NCI-H2196 (cell line): ENCODE measurements at regions not wholly inside any gene's neighbourhood (a gene's known extent, or its start where the extent isn't known, plus 50 kb on each side); places are given as distances from the start of the nearest gene placed in this dataset.
"Not testable (repeated sequence)": the region's sequence is repeated elsewhere in the genome, so short reads cannot be mapped to it uniquely, and the experiment has no call there.

Experiments
- DNase-seq: peaks from one replicate; lab custom pipeline; 2025; ENCODE audit not compliant: unreplicated experiment; lab: John Stamatoyannopoulos, UW

GRCh38 chr4:187695531-187695930, 300.0 kb upstream of the ZFP42 start:
- not testable (repeated sequence) for DNase-seq

- DNase-seq = no peak
Observed at GRCh38 chr4:187711586-187711985, 284.0 kb upstream of the ZFP42 start.

GRCh38 chr4:187714957-187715356, 280.6 kb upstream of the ZFP42 start:
- no peak for DNase-seq

- DNase-seq = no peak
Observed at GRCh38 chr4:187715466-187715865, 280.1 kb upstream of the ZFP42 start.

GRCh38 chr4:187724456-187724855, 271.1 kb upstream of the ZFP42 start:
- DNase-seq = no peak

- no peak for DNase-seq
Observed at GRCh38 chr4:187726485-187726884, 269.1 kb upstream of the ZFP42 start.

GRCh38 chr4:187732524-187732923, 263.0 kb upstream of the ZFP42 start:
- no peak for DNase-seq

GRCh38 chr4:187739771-187740170, 255.8 kb upstream of the ZFP42 start:
- no peak for DNase-seq

- DNase-seq = no peak
Observed at GRCh38 chr4:187744911-187745310, 250.7 kb upstream of the ZFP42 start.

GRCh38 chr4:187750652-187751051, 244.9 kb upstream of the ZFP42 start:
- DNase-seq = not testable (repeated sequence)

GRCh38 chr4:187767158-187767557, 228.4 kb upstream of the ZFP42 start:
- DNase-seq = no peak

GRCh38 chr4:187767687-187768086, 227.9 kb upstream of the ZFP42 start:
- no peak for DNase-seq

- DNase-seq = no peak
Observed at GRCh38 chr4:187770345-187770744, 225.2 kb upstream of the ZFP42 start.

GRCh38 chr4:187777954-187778353, 217.6 kb upstream of the ZFP42 start:
- no peak for DNase-seq

GRCh38 chr4:187780070-187780469, 215.5 kb upstream of the ZFP42 start:
- DNase-seq = no peak

GRCh38 chr4:187782286-187782824, 213.2 kb upstream of the ZFP42 start:
- no peak for DNase-seq

GRCh38 chr4:187786190-187786589, 209.4 kb upstream of the ZFP42 start:
- DNase-seq = no peak

- no peak for DNase-seq
Observed at GRCh38 chr4:187789078-187789477, 206.5 kb upstream of the ZFP42 start.

- no peak for DNase-seq
Observed at GRCh38 chr4:187795737-187796136, 199.8 kb upstream of the ZFP42 start.

GRCh38 chr4:187798385-187798784, 197.2 kb upstream of the ZFP42 start:
- DNase-seq = no peak

- no peak for DNase-seq
Observed at GRCh38 chr4:187799735-187800134, 195.8 kb upstream of the ZFP42 start.

- DNase-seq = no peak
Observed at GRCh38 chr4:187811591-187811990, 184.0 kb upstream of the ZFP42 start.

GRCh38 chr4:187814737-187815465, 180.7 kb upstream of the ZFP42 start:
- no peak for DNase-seq
